H1 (cell line): ENCODE measurements at regions not wholly inside any gene's neighbourhood (a gene's known extent, or its start where the extent isn't known, plus 50 kb on each side); places are given as distances from the start of the nearest gene placed in this dataset.

Experiments used
- BRCA1 ChIP-seq: IDR thresholded peaks from 2 replicates; pipeline ENCODE4 v1.6.1; 2012; ENCODE audit warnings: low read depth, low read length, improper control_type of control experiment
- CHD7 ChIP-seq: fragments of 300-600 bp; sonication (generic); IDR thresholded peaks from 2 replicates; pipeline ENCODE4 v1.7.1; 2012; ENCODE audit warnings: low read length, moderate library complexity, mild to moderate bottlenecking, inconsistent platforms; ENCODE audit not compliant: insufficient replicate concordance
- GTF2F1 ChIP-seq: IDR thresholded peaks from 2 replicates; pipeline ENCODE4 v1.6.1; 2012; ENCODE audit warnings: low read depth, low read length, improper control_type of control experiment, borderline replicate concordance
- MAFK ChIP-seq: IDR thresholded peaks from 2 replicates; pipeline ENCODE4 v1.6.1; 2012; ENCODE audit warnings: low read depth, mild to moderate bottlenecking, improper control_type of control experiment, low read length
- MAX ChIP-seq: IDR thresholded peaks from 2 replicates; pipeline ENCODE4 v1.6.1; 2012; ENCODE audit warnings: inconsistent platforms

GRCh38 chr12:19953734-19954133, 414.6 kb upstream of the PDE3A start (continued):
- TF ChIP-seq CHD7 (no peak), MAX (no peak), GTF2F1 (no peak), BRCA1 (no peak), MAFK (no peak)
